HG02870 (cell line): ENCODE measurements at regions not wholly inside any gene's neighbourhood (a gene's known extent, or its start where the extent isn't known, plus 50 kb on each side); places are given as distances from the start of the nearest gene placed in this dataset.
"Not testable (repeated sequence)": the region's sequence is repeated elsewhere in the genome, so short reads cannot be mapped to it uniquely, and the experiment has no call there.

ENCODE experiments used
- ATAC-seq: cut with Tn5 transposase; IDR thresholded peaks from one replicate; pipeline ENCODE4 v1.9.1; 2021; ENCODE audit warnings: mild to moderate bottlenecking, moderate library complexity; ENCODE audit not compliant: unreplicated experiment

DNA sequence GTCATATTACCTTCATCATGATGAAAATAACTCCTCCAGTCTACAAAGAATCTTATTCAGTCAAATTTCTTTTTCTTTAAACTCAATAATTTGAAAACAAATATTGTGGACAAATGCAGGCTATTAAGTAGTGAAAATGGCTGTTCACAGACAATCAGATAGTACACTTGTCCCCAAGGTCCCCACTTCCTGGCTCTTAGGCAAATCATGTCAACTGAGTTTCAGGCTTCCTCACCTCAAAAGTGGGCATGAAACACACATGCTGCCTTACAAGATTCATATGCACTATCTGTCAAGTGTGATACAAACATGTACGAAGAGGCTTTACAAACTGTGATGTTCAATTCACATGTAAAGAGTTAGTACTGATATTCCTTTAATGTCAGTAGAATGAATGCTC, 385.2 kb upstream of the SEMA6A start:
- ATAC-seq: no peak

DNA sequence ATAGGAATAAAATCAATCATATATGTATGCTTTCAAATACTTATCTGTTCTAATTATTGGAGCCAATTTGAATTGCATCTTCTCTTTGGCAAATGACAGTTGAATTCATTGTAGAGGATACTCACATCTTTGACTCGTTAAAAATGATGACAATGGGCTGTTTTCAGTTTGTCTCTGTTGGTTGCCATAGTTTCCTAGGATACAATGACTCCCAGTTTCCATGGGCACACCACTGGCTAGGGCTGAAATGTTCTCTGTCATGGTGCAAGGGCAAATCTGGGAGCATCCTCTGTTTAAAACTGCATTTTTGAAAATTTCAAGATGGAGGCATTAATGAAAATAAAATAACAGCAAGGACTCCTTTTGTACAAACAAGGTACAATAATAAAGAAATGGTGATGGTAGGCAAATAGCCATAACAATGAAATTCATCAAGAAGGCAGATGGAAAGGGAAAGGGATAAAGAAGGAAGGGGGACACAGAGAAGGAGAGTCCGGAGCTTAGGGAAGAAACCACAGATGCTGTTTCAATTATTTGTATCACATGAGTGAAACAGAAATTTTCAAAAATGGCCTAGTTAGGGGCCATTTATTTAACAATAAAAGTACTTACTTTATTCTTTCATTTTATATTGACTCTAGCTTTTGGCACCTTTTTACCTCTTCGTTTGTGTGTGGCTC, 378.8 kb upstream of the SEMA6A start:
- no peak for ATAC-seq

DNA sequence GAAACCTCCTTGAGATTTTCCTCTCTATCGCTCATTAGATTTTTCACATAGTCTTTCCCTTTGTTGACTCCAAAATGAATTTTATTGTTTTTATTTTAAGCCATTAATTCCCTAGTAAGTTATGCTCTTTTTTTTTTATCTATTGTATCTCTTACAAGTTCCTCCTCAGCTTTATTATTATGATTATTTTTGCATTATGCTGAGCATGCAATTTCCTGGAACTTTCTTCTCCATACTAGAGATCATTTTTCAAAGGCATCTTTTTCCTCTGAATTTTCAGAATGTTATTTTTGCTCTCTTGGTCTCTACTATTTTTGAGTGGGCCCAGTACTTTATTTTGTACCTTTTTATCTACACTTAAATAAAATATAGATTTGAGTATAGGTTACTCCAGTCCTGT, 376.6 kb upstream of the SEMA6A start:
- no peak for ATAC-seq

DNA sequence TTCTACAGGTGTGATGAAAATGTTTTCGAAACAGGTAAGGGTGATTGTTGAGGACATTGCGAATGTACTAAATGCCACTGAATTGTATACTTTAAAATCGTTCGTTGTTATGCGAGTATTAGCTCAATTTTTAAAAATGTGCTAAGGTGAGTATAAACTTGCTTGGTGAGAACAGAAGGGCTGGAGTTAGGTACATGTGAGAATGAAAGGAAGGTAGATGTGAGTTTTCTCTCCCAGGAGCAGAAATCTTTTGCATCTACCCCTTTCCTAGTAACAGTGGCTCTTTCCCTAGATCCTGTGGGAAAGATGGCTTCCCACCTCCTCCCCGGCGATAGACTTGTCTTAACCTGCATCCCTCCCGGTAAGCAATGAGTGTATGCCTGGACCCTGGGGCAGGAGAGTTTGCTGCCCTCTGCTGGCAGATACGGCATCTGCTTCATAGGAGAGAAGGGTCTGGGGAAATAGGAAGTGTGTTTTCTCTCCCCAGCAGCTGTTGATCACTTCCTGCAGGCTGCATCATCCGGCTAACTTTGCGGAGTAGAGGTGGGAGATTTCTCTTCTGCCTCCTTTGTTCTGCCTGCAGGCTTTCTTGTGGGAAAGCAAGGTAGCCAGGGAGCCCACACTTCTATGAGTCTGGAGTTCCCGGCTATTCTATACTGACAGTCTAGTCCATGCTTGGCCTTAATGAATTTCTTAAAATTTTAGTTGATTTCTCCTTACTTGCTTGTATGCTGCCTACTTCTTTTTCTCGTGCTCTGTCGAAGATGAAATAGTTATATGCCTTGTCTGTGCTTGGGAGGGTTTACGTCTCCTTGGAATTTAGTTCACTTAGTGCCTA, 373.3 kb upstream of the SEMA6A start:
- peak; percentile 100 for ATAC-seq

DNA sequence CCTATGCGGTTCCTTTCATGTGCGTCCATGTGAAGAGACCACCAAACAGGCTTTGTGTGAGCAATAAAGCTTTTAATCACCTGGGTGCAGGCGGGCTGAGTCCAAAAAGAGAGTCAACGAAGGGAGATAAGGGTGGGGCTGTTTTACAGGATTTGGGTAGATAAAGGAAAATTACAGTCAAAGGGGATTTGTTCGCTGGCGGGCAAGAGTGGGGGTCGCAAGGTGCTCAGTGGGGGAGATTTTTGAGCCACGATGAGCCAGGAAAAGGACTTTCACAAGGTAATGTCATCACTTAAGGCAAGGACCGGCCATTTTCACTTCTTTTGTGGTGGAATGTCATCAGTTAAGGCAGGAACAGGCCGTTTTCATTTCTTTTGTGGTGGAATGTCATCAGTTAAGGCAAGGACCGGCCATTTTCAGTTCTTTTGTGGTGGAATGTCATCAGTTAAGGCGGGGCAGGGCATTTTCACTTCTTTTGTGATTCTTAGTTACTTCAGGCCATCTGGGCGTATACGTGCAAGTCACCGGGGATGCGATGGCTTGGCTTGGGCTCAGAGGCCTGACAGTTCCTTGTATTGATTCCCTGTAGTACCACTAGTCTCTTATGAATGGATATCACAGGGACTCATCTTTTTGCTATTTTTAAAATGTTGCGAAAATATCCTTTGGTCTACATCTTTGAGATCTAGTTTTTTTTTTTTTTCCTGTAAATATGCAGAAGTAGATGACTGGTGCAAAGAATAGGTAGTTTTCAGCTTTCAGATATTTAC, 371.2 kb upstream of the SEMA6A start:
- ATAC-seq: not testable (repeated sequence)

DNA sequence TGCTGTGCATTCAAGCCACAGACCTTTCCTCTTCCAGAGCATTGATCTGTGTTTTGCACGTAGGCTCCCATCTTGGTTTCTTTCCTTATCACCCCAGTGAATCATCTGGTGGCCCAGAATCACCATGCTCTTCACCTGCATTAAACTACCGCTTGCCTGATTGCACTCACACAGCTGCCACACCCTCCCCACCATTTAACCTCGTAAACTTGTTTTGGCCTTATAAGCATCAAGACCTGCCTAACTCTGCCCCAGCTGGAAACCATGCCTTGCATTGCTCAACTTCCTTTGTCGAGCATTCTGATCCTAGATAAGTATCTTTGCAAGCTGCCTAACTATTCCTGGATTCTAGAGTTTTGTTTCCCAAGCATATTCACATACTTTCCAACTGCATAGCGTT, 369.6 kb upstream of the SEMA6A start:
- no peak for ATAC-seq

DNA sequence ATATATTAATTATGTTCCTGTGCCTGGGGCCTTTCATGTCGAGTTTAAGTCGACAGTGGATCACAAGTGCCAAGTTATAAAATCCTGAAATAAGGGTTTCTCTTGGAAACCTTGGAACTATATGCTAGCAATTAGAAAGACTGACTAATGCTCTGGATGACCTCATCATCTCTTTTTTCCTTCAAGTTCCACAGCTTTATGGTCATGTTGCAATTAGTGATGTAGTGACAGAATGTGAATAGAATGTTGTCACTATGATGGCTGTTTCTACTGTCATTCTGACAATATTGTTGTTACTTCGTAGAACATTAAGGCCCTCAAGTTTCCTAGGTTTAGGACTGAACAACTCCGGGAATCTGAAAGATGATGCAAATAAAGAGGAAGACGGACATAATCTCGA, 368.0 kb upstream of the SEMA6A start:
- no peak for ATAC-seq

DNA sequence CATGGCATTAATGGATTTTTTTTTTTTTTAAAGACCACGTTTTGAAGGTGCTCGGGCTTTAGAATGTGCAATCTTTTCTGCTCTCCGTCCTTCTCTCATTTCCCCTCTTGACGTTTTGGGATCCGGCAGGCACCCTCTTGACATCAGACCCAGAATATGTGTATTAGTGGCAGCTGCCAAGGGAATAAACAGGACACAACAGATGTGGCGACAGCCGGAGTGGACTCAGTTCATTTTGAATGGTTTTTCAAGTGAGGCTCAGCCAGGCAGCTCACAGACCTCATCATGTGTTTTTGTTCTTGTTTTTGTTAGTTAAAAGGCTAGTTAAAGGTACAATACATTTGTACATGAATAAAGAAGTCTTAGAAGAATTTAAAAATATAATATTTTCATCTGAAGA, 365.0 kb upstream of the SEMA6A start:
- no peak for ATAC-seq

DNA sequence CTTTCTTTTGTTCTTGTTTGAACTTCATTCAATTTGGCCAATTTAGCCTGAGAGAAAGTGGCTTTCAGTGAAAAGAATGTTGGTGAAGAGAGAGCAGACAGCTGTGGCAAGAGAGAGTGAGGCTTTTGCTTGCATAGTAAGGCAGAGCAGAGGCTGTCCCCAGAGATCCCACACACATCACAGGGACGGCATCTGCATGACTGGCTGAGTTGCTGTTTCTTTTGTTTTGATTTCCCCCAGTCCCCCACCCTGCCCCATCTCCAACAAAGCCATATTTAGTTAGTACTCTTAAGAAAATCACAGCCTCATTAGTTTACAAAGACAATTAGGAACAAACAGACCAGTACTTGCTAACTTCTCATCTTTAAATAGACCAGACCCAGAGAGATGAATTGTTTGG, 363.9 kb upstream of the SEMA6A start:
- no peak for ATAC-seq

DNA sequence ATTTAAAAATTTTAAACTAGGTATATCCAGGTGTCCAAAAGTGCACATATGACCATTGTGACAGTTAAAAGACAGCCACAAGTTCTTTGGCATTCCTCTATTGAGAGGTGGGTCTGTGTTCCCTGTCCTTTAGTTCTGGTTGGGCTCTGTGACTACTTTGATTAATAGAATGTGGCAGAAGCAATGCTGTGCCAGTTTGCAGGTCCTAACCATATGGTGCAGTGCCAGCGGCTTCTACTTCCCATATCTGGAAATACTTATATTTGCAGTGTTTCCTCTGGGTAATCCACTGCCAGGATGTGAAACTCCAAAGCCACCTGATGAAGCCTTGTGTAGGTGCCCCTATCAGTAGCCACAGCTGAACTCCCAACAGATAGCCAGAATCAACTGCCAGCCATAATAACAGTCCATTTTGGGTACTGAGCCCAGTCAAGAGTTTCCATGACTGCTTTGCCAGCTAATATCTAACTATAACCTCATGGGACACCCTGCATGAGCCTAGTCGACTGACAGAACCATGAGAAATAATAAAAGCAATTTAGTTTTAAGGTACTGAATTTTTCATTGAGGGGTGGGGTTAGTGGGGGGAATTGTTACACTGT, 361.0 kb upstream of the SEMA6A start:
- ATAC-seq: no peak

DNA sequence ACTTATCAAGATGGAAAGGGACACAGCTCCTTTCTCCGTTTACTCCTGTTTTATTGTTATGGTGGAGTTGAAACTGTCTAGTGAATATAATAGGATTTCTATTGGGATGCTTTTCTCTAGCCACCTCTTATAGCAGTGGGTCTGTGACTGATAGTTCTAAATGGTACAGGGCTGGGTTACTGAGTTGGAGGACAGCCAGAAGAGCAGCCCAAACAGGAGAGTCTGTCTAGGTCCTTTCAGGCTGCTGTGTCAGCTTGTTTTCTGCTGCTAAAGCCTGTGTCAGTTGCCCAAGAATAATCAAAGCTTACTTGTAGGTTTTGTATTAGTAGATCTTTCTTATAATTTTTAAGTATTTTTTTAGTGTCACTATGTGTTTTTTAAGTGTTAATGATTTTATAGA, 356.0 kb upstream of the SEMA6A start:
- no peak for ATAC-seq

DNA sequence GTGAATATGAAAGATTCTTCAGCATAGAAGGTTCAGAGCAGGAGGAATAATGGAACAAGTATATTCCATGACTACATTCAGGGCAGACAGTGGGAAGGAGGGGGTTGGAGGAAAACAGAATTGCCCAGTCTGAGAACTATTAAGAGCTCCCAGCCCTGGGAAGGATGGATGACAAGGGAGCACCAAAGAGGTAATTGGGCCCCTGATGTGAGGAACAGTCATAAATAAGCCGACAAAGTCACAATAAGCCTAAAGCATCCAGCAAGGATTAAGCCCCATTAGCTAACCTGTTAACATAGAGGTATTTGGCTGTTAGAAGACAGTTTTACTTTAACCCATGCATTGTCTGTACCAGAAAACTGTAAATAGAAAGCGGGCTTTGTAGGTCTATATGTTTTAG, 348.7 kb upstream of the SEMA6A start:
- ATAC-seq: no peak

DNA sequence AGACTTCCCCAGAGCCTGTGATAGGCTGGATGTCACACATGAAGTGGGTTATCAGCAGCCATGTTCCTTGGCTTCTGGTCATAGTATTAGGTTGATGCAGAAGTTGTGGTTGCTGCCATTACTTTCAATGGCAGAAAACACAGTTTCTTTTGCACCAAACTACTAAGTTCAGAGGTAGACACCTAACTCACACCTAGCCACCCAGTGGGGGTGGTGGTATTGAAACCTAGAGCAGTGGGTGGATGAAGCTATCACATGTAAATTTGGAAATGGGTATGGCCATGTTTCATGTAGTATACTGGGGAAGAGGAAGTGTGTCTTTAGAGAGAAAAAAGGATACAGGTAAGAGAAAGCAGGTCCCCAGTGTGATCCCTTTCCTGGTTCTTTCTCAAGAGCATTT, 347.9 kb upstream of the SEMA6A start:
- ATAC-seq: peak; percentile 94

DNA sequence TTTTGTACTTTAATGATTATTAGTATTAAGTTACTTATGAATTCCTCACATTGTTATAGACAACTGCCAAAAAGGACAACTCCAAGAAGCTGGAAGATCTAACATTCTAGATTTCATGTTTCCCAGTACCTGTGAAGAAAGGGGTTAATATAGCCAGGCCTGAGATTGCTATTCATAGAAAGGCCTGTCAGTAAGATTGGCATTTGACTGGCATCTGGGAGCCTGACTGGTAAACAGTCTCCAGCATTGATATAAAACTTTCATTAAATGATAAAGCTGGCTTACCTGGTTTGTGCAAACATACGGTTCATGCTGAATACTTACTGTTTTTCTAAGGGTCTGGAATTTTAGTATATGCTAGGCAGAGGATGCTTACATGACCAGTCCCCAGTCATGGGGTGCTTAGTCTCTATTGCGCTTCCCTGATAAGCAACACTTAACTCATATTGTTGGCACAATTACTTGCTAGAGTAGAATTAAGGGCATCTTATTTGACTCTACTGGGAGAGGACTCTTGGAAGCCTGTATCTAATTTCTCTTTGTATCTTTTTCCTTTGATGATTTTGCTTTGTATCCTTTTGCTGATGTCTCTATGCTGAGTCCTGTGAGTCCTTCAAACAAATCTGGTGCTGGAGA, 340.4 kb upstream of the SEMA6A start:
- ATAC-seq: no peak

DNA sequence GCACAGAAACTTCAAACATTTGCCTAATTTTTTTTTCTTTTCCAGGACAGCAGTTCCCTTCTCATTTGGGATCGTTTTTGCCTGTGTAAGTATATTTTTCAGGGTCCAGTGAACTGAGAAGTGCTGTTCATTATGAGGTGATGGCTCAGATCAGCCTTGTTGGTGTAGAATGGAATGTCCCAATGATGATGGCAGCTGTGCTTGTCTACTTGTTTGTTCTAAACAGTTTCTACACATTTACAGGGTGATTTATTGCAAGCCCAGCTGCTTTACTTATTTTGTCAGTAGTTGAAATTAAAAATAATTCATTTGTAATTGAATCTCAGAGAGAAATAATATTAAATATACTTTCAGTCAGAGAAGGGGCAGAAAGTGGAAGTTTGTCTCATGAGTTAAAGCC, 337.6 kb upstream of the SEMA6A start:
- no peak for ATAC-seq

DNA sequence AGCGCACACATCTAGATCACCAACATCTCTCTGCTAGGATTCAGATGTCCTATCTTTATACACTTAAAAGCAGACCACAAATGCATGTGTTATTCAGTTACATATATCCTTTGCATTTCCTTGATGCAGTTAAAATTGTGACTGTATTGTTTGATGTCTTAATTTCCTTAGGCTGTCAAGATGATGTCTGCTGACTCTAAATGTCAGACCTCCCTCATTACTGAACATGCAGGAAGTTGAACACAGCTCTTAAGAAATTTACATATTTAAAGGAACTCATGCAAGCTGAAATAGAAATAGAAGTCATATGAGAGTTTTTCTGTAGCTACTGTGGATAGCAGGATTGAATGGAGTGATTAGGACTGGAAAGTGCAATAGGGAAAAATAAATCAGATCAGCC, 336.5 kb upstream of the SEMA6A start:
- no peak for ATAC-seq

DNA sequence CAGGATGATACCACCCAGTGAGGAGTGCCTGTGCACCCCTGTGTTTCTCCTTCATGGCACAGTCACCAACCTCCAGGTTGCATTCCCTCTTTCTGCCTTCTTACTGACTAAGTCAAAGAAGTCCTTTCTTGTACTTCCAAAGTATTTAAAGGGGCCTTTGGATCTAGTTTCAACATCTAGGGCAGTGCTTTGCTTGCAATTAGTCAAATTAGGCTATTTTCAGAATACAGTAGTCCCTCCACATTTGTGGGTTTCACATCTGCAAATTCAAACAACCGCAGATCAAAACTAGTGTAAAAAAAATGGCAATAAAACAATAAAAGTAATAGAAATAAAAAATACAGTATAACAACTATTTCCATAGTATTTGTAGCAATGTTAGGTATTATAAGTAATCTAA, 333.9 kb upstream of the SEMA6A start:
- ATAC-seq: peak; percentile 68

DNA sequence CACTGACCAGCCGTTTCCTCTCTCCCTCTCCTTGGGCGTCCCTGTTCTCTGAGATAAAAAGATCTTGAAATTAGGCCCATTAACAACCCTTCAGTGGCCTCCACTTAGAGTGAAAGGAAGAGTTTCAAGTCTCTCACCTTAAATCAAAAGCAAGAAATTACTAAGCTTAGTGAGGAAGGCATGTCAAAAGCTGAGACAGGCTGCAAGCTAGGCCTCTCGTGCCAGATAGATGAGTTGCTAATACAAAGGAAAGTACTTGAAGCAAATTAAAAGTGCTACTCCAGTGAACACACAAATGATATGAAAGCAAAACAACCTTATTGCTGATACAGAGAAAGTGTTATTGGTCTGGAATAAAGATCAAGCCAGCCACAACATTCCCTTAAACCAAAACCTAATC, 331.3 kb upstream of the SEMA6A start:
- ATAC-seq: peak; percentile 62

DNA sequence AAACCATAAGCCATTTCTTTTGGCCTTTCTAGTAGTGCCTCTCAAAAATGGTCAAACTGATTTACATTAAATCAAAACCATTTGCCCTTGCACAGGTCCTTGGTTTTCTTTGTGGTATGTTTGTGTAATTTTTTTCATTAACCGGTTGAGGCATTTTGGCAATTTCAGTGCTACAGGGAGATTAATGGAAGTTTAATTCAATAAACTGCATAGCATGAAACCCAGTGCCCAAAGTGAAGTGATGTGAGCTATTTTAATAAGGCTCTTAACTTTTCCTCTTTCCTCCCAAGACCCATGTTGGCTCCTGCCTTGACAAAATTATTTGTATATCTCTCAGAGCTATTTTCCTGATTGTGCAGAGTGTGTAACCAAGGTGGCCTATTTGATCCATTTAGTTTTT, 326.2 kb upstream of the SEMA6A start:
- ATAC-seq: no peak

DNA sequence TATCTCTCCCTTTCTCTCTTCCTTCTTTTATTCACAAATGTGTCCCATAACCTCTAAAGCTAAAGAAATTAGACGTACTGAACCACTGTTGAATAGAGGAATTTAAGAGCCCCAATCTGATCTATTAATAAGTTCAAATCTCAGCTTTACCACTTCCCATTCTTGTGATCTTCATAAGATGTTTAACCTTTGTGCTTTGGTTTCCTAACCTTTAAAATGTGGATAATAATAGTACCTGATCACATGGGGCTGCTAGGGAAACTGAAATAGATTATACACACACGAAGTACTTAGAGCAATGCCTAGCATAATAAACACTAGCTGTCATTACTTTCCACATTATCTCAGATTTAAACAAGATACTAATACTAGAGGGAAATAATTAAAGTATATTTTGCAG, 324.3 kb upstream of the SEMA6A start:
- peak; percentile 93 for ATAC-seq

DNA sequence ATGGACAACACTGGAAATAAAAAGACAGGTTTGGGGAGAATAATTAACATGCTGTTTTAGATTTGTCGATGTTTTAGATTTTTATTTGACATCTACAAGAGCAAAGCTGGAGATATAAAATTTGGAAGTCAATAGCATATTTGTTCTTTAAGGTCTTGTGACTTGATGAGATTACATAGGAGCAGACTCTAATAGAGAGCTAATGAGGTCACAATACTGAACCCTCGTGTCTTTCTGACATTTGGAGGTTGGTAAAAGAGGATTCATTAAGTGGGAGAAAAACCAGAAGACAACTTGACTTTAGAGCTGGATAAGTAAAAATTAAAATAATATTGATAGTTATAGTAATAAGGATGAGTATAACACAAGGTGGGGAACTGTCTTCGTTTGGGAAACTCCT, 322.7 kb upstream of the SEMA6A start:
- no peak for ATAC-seq
